IMR-90 (cell line): ENCODE measurements at regions not wholly inside any gene's neighbourhood (a gene's known extent, or its start where the extent isn't known, plus 50 kb on each side); places are given as distances from the start of the nearest gene placed in this dataset.

Experiments
- ATAC-seq: fragments of 200-7000 bp; cut with Tn5 transposase; 2 replicates; pipeline ENCODE4 v1.9.1; 2020; ENCODE audit warnings: low read depth, mild to moderate bottlenecking, moderate library complexity
- BruUV-seq: library from RNA; stranded (reverse); fragments of 400-500 nt; replicated peaks from 2 replicates; lab custom pipeline; 2021; lab: Mats Ljungman, UMichigan
- CTCF ChIA-PET: fragments of 300-600 bp; formaldehyde crosslinking; extraction: SDS; loops from one replicate; lab custom pipeline; 2021; ENCODE audit warnings: antibody characterized with exemption; lab: Yijun Ruan, JAX
- POLR2A ChIA-PET: fragments of 300-600 bp; sonication (Branson Sonifier 250); formaldehyde crosslinking; loops from one replicate; lab custom pipeline; 2022; ENCODE audit warnings: antibody characterized with exemption; ENCODE audit not compliant: unreplicated experiment; lab: Charles Lee
- DNase-seq: peaks from one replicate; pipeline ENCODE4 v3.0.0; 2013
- H2AFZ ChIP-seq: replicated peaks from 2 replicates; pipeline ENCODE3; 2013; ENCODE audit warnings: low read length, mild to moderate bottlenecking; ENCODE audit not compliant: poor library complexity
- H2AK5ac ChIP-seq: 2 replicates; pipeline ENCODE4 v1.6.1; 2013; ENCODE audit warnings: low read depth, low read length, inconsistent platforms
- H2AK9ac ChIP-seq: replicated peaks from 2 replicates; pipeline ENCODE3; 2013; ENCODE audit warnings: mild to moderate bottlenecking, low read depth, low read length, moderate library complexity; ENCODE audit not compliant: poor library complexity
- H2BK120ac ChIP-seq: 2 replicates; pipeline ENCODE4 v1.6.1; 2013; ENCODE audit warnings: low read depth, low read length, inconsistent platforms
- H2BK15ac ChIP-seq: 3 replicates; pipeline ENCODE4 v1.6.1; 2013; ENCODE audit warnings: low read depth, low read length, inconsistent platforms
- H2BK20ac ChIP-seq: 2 replicates; pipeline ENCODE4 v1.6.1; 2013; ENCODE audit warnings: low read depth, mild to moderate bottlenecking, inconsistent platforms, low read length, moderate library complexity
- H2BK5ac ChIP-seq: 2 replicates; pipeline ENCODE4 v1.6.1; 2013; ENCODE audit warnings: mild to moderate bottlenecking, low read depth, low read length, inconsistent platforms; ENCODE audit not compliant: poor library complexity, severe bottlenecking
- H3K14ac ChIP-seq: replicated peaks from 2 replicates; pipeline ENCODE4 v1.6.1; 2013; ENCODE audit warnings: low read depth, low read length, inconsistent platforms
- H3K18ac ChIP-seq: 2 replicates; pipeline ENCODE4 v1.6.1; 2013; ENCODE audit warnings: low read depth, low read length, control low read depth
- H3K23ac ChIP-seq: 2 replicates; pipeline ENCODE4 v1.6.1; 2013; ENCODE audit warnings: low read depth, low read length, inconsistent platforms
- H3K27ac ChIP-seq: 2 replicates; pipeline ENCODE4 v1.5.1; 2013; ENCODE audit warnings: mild to moderate bottlenecking, control low read depth, low read length; ENCODE audit not compliant: insufficient read depth
- H3K27me3 ChIP-seq: 2 replicates; pipeline ENCODE4 v1.6.1; 2013; ENCODE audit warnings: low read length; ENCODE audit not compliant: control insufficient read depth, insufficient read depth
- H3K36me3 ChIP-seq: 2 replicates; pipeline ENCODE4 v1.6.1; 2013; ENCODE audit warnings: low read length, mixed read lengths; ENCODE audit not compliant: control insufficient read depth, insufficient read depth
- H3K4ac ChIP-seq: 2 replicates; pipeline ENCODE4 v1.6.1; 2013; ENCODE audit warnings: low read depth, low read length, inconsistent platforms
- H3K4me1 ChIP-seq: 2 replicates; pipeline ENCODE4 v1.6.1; 2013; ENCODE audit warnings: low read length, mixed read lengths; ENCODE audit not compliant: control insufficient read depth, insufficient read depth
- H3K4me2 ChIP-seq: 2 replicates; pipeline ENCODE4 v1.6.1; 2013; ENCODE audit warnings: low read depth, mild to moderate bottlenecking, control low read depth, low read length, moderate library complexity
- H3K4me3 ChIP-seq: 2 replicates; pipeline ENCODE4 v1.5.1; 2013; ENCODE audit warnings: low read depth, mild to moderate bottlenecking, control low read depth, low read length, moderate library complexity; ENCODE audit not compliant: insufficient read depth
- H3K56ac ChIP-seq: 2 replicates; pipeline ENCODE4 v1.6.1; 2013; ENCODE audit warnings: low read length, inconsistent platforms; ENCODE audit not compliant: insufficient read depth; ENCODE audit errors: extremely low read depth
- H3K79me1 ChIP-seq, 2 experiments: 2 replicates each; pipeline ENCODE4 v1.6.1; 2013; ENCODE audit warnings: low read length in 2 of 2, inconsistent platforms in 1 of 2, low read depth in 1 of 2
- H3K9ac ChIP-seq: 2 replicates; pipeline ENCODE4 v1.6.1; 2013; ENCODE audit warnings: low read depth, low read length, control low read depth
- H3K9me1 ChIP-seq: 2 replicates; pipeline ENCODE4 v1.6.1; 2013; ENCODE audit warnings: low read length, inconsistent platforms; ENCODE audit not compliant: insufficient read depth
- H3K9me3 ChIP-seq: 2 replicates; pipeline ENCODE4 v1.6.1; 2013; ENCODE audit warnings: low read length; ENCODE audit not compliant: control insufficient read depth, insufficient read depth
- H4K20me1 ChIP-seq: 2 replicates; pipeline ENCODE4 v1.6.1; 2013; ENCODE audit warnings: low read length, inconsistent platforms; ENCODE audit not compliant: insufficient read depth
- H4K5ac ChIP-seq: 2 replicates; pipeline ENCODE4 v1.6.1; 2013; ENCODE audit warnings: mild to moderate bottlenecking, low read depth, low read length, control low read depth
- H4K8ac ChIP-seq, 2 experiments: 2 replicates each; pipeline ENCODE4 v1.6.1; 2013; ENCODE audit warnings: low read depth in 2 of 2, low read length in 2 of 2, control low read depth in 1 of 2, inconsistent platforms in 1 of 2
- H4K91ac ChIP-seq: 2 replicates; pipeline ENCODE4 v1.6.1; 2013; ENCODE audit warnings: low read depth, low read length, inconsistent platforms; ENCODE audit not compliant: insufficient read depth
- BHLHE40 ChIP-seq: fragments of 150-350 bp; IDR thresholded peaks from 2 replicates; pipeline ENCODE4 v1.6.1; 2016; ENCODE audit warnings: mild to moderate bottlenecking, low read depth, low read length
- CTCF ChIP-seq: conservative IDR thresholded peaks from 2 replicates; pipeline ENCODE4 v1.5.1; 2012; ENCODE audit warnings: mild to moderate bottlenecking, low read depth, low read length, improper control_type of control experiment
- MAFK ChIP-seq: IDR thresholded peaks from 2 replicates; pipeline ENCODE4 v1.6.1; 2012; ENCODE audit warnings: low read depth, low read length, improper control_type of control experiment
- MAZ ChIP-seq: IDR thresholded peaks from 2 replicates; pipeline ENCODE4 v1.6.1; 2012; ENCODE audit warnings: low read depth, mild to moderate bottlenecking, low read length, improper control_type of control experiment, moderate library complexity, borderline replicate concordance
- RAD21 ChIP-seq: IDR thresholded peaks from 2 replicates; pipeline ENCODE4 v1.6.1; 2012; ENCODE audit warnings: low read length, improper control_type of control experiment
- RCOR1 ChIP-seq: IDR thresholded peaks from 2 replicates; pipeline ENCODE4 v1.6.1; 2012; ENCODE audit warnings: mild to moderate bottlenecking, low read length, improper control_type of control experiment; ENCODE audit not compliant: insufficient replicate concordance
- RFX5 ChIP-seq: IDR thresholded peaks from 2 replicates; pipeline ENCODE4 v1.8.0; 2012; ENCODE audit warnings: low read depth, mild to moderate bottlenecking, low read length, moderate library complexity
- WGBS, 2 experiments: methylation state at CpG; one replicate each; pipeline versions ENCODE4 v1.1.5 to v1.1.7; 2013; ENCODE audit warnings: missing lambda C conversion rate in 2 of 2; ENCODE audit not compliant: insufficient read length in 1 of 2; ENCODE audit errors: extremely low coverage in 2 of 2; 5-methylcytosine and 5-hydroxymethylcytosine counted together
- dilution Hi-C: fragments of 300-500 bp; cut with HindIII; formaldehyde crosslinking; loops from one replicate; pipeline ENCODE4 v1.14.3; 2018; ENCODE audit warnings: low sequenced_read_pairs; ENCODE audit not compliant: unreplicated experiment
- in situ Hi-C: fragments of 300-500 bp; cut with MboI; formaldehyde crosslinking; loops from 3 replicates; pipeline ENCODE4 v1.14.3; 2019; ENCODE audit warnings: low sequenced_read_pairs, inconsistent platforms, mixed read lengths
- intact Hi-C: fragments of 100-400 bp; cut with micrococcal nuclease; formaldehyde crosslinking; loops from 2 replicates; pipeline ENCODE4 v1.10.0; 2022

DNA sequence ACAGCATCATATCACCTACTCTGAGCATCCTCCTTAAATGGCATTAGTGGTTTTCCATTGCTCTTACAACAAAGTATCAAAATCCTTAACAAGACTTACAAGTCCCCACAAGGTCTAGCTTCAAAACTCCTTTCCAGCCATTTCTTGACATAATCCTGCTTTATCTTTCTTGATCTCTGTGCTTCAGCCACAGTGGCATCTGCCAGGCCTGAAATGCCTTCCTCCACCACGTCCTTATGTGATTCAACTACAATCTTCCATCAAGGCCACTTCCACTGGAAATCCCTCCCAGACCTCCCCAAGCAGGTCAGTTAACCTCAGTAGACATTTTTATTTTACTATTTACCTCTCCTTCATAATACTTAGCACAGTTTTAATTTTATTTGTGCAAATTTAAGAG lies 83.8 kb upstream of the CCDC150 start:
- no peak overlapping the region for H2BK15ac ChIP-seq
- H3K23ac ChIP-seq: no peak overlapping the region
- dilution Hi-C loops (no loop called here), intact Hi-C loops (no loop called here), in situ Hi-C loops (no loop called here)
- no peak overlapping the region for H3K56ac ChIP-seq
- no peak overlapping the region for H3K9ac ChIP-seq
- no peak overlapping the region for H4K91ac ChIP-seq
- no peaks in the 10 kb centered on the region for H3K79me1 ChIP-seq
- DNase-seq (no peak), ATAC-seq (no peak)
- H3K4me3 ChIP-seq: no peak overlapping the region
- H2AK5ac ChIP-seq: no peak overlapping the region
- H3K9me1 ChIP-seq: no peaks in the 10 kb centered on the region
- H2AFZ ChIP-seq: no peak overlapping the region
- H4K20me1 ChIP-seq: no peaks in the 10 kb centered on the region
- no peaks in the 10 kb centered on the region for H3K9me3 ChIP-seq
- no peak overlapping the region for H4K5ac ChIP-seq
- no peaks in the 10 kb centered on the region for H3K4me1 ChIP-seq
- H3K27me3 ChIP-seq: no peaks in the 10 kb centered on the region
- no peaks in the 10 kb centered on the region for H3K36me3 ChIP-seq
- ChIA-PET POLR2A (no interaction called here), CTCF (no interaction called here)
- H3K4me2 ChIP-seq: no peak overlapping the region
- H2BK20ac ChIP-seq: no peak overlapping the region
- no peak overlapping the region for H4K8ac ChIP-seq
- BruUV-seq: no TSS peak
- no peak overlapping the region for H3K18ac ChIP-seq
- H3K14ac ChIP-seq: no peak overlapping the region
- H3K4ac ChIP-seq: no peak overlapping the region
- H2BK5ac ChIP-seq: no peak overlapping the region
- WGBS, 2 experiments: no CpG with 5 or more reads among the region's 1 CpG
- no peak overlapping the region for H3K27ac ChIP-seq
- H2AK9ac ChIP-seq: no peak overlapping the region
- no peak overlapping the region for H2BK120ac ChIP-seq
- TF ChIP-seq MAZ: no peak
- TF ChIP-seq RCOR1: no peak
- no peak for TF ChIP-seq BHLHE40
- no peak for TF ChIP-seq MAFK
- no peak for TF ChIP-seq CTCF
- TF ChIP-seq RFX5: no peak
- no peak for TF ChIP-seq RAD21
